ENCODE measurements at regions not wholly inside any gene's neighbourhood (a gene's known extent, or its start where the extent isn't known, plus 50 kb on each side); places are given as distances from the start of the nearest gene placed in this dataset.

DNA sequence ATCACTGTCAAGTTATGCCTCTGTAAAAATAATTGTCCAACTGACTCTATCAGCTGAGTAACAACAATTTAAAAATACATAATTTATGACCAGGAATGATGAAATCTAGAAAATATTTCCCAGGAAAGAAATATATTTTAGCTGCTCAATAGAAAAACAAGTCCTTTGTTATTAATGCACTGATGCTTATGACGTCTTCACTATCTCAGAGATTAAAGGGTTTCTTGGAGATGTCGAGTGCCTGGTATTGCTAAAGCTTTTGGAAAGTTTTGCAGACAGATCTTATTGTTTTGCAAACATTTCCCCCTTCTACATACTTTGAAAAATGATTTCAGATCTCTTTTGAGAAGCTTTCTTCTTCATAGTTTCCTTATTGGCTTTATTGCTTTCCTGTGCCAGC, 154.6 kb upstream of the RPS6KA3 start:
- DNase-seq: no peak

DNA sequence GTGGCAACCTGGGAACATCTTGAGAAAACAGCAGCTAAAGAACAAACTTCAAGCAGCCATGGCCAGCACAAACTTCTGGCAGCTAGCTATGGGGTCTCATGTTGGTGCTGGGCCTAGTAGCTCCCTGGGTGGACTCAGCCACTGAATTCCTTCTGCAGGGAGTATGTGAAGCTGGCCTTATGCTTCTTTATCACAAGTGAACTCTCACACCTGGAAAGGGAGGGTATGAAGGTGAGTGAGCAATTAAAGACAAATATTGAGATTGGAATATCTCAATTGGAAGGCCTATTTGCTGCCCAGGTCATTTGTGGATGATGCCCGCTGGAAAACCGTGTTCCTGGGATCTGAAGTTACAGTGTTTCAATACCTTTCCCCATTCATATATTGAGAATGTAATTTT, 153.3 kb upstream of the RPS6KA3 start:
- no peak for DNase-seq

DNA sequence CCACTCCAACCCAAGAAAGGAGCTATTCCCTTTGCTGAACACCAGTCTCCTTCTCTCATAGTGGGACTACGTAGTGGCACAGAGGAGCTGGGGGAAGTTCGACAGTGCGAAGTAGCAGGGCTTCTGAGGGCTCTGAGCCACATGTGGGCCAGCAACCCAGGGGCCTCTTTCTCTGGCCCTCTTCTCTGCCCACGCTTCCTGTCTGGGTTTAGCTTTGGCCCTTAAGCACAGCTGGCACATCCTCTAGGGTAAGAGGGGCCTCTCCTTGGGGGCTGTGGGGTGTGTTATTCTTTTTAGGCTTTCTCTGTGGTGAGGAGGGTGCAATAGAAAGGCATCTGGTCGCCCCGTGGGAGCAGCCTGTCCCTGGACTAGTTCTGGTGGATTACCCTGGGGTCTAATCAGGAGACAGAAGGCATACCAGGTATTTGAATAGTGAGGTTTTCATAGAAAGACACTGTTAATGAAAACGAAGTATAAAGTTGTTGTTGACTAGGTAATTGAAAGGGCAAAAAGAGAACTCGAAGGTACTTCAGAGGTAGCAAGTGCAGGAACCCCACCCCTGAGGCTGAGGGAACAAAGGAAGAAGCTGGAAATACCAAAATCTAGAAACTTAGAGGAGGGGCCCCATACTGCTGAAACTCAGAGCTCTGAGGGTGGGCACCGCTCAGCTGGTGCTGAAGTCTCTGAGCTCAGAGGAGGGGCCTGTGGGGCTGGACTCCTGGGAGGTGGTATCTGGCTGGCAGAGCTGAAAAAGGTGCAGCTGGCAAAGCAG, 151.9 kb upstream of the RPS6KA3 start:
- no peak for DNase-seq

DNA sequence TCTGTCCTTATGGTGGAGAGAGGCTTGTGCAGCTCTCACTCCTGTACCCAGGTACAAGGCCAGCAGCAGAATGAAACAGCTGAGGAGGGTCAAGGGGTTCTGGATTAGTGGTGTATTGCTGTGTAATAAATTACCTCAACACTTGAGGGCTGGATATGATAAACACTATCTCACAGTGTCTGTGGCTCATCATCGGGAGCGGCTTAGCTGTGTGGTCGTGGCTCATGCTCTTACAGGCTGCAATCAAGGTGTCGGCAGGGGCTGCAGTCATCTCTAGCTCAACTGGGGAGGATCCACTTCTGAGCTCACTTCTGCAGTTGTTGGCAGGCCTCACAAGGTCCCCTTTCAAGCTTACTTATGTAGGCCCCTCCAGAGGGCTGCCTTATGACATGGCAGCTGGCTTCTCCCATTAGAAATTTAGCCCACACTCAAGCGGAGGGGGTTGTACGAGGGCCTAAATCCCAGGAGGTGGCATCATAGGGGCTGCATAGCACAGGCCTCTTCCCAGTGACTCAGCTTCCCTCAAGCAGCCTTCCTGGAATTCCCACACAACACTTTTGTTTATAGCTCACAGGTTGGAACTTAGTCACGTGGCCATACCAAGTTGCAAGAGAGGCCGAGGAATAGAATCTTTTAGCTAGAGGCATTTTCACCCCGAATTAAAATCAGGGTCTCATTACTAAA, 148.2 kb upstream of the RPS6KA3 start:
- no peak for DNase-seq

DNA sequence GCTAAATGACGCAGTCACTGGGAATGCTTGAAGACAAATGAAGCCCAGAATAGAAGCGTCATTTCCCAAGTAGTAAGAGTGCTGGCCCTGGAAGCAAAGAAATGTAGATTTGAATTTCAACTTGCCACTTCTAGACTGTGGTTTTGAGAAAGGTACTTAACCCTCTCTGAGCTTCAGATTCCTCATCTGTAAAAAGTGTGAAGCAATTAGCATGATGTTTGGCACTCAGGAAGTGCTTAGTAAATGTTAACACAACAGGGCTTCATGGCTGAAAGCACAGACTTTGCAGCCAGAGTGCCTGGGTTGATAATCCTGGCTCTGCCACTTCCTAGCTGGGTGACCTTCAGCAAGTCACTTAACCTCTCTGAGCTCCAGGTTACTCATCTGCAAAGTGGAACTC, 147.4 kb upstream of the RPS6KA3 start:
- DNase-seq: no peak

DNA sequence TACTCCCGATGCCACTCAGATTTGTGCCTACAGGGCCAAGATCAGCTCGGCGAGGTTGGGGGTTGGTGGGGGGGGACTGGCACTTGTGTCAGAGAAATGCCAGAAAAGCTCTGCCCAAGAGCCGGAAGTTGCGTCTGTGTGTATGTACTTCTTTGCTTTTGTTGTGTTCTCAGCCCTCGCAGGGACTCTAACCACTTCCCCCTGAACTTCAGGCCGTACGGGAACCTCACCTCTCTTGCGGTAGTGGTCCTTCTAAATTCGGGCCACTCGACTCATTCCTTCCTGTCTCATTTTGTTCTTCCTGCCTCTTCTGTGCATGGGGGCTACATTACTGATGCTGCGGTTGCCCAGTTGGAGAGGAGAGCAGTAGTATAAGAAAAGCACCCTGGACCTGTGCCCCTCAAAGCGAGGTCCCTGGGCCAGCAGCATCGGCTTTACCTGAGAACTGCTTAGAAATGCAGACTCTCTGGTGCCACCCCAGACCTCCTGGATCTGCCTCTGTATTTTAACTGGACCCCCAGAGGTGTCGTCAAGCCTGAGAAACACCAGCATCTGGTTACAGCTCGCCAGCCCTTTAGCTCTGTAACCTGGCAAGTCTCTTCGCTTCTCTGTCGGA, 146.3 kb upstream of the RPS6KA3 start:
- DNase-seq: no peak

DNA sequence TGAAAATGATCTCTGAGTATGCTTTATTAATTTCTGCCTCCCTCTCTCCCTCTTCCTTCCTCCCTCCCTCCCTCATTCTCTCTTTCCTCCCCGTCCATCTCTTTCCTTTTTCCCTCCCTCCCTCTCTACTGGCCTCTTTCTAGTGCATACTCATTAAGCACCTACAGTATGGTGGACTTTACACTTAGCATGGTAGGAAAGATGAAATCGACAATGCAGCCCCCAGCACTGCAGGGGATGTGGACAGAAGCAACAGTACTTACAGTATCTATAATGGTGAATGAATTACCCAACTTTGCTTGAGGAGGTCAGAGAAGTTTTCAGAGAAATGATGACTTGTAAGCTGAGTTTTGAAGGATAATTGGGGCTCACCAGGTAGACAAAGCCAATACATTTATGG, 143.8 kb upstream of the RPS6KA3 start:
- no peak for DNase-seq

DNA sequence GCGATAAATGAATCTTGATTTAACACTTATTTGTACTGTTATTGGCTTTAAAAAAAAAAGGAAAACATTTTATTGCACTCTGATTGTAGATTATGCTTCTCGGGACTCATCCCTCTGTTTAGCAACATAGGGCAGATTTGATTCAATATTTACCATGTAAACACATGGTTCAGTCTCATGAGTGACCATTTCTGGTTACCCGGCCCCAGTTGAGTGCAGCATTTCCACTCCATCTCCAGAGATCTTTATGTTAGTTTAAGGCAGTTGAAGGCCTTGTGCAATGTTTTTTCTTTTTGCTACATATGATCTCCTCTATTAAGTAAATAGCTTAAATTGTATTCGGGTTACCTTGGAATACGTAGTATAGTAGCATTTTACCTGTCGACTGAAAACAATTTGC, 143.3 kb upstream of the RPS6KA3 start:
- DNase-seq: no peak

DNA sequence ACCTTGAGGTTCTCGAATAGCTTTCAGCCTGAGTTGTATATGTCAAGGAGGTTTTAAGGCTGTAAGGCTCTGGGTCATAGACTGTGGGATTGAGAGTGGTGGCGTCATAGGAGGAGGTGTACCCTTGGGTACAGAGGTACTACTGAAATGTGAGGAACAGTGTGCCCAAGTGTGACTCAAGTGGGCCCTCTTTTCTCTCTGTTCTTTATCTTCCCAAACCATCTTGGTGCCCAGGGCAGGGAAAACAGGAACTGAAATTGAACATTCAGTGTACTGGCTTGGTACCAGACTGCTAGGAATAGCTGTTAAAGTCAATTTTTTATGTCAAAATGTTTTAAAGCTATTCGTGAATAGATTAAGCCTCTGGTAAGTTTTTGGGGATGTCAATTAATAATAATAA, 136.2 kb upstream of the RPS6KA3 start:
- no peak for DNase-seq

DNA sequence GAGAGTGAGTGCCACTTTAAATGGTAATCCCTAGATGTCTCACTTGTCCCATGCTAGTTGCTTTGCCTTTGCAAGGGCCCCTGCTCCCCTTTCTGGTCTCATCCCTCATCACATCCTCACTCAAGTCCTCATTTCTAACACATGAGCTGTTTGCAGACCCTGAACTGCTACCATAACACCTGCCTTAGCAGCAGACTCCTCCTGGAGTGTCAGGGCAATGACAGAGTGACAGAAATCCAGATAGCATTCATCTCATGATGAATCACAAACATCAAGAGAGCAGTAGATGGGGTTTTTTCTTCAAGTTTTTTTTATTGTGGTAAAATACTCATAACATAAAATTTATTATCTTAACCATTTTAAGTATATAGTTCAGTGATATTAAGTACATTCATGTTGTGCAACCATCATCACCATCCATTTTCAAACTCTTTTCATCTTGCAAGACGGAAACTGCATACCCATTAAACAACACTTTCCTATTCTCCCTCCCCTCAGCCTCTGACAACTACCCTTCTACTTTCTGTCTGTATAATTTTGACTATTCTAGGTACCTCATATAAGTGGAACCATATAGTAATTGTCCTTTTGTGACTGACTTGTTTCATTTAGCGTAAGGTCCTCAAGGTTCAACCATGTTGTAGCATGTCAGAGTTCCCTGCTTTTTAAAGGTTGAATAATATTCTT, 133.2 kb upstream of the RPS6KA3 start:
- DNase-seq: no peak

DNA sequence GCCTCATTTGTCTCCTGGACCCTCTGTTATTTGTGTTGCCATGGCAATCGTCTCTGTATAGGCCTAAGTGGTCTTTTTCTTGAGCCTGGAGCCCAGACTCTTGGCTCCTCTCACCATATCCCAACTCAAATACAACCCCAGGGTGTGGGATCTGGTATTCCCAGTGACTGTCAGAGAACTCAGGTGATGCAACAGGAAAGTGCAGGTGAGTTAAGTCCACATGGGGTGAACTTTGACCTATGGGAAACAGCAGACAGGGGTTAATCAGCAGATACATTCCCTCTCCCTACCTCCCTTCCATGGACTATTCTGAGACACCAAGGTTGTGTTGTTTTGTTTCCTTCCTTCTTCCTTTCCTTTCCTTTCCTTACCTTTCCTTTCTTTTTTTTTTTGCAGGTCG, 130.9 kb upstream of the RPS6KA3 start:
- no peak for DNase-seq

DNA sequence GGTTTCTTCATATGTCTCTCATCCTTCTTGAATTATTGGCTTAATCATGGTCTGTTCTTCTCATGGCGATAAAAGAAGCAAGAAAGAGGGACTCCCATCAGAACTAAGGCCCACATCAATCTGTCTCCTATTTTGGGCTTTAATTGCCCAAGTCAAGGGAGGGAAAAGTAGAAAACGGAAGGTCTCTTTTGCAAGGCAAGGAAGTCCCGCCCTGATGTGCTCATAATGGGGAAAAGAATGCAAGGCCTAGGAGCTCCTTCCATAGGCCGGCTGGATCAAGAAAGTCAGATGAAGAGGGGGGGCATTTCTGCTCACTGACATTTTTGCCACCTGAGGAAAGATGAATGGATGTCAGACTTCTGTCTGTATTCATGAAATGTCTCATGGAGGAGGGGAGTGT, 127.7 kb upstream of the RPS6KA3 start:
- DNase-seq: no peak

DNA sequence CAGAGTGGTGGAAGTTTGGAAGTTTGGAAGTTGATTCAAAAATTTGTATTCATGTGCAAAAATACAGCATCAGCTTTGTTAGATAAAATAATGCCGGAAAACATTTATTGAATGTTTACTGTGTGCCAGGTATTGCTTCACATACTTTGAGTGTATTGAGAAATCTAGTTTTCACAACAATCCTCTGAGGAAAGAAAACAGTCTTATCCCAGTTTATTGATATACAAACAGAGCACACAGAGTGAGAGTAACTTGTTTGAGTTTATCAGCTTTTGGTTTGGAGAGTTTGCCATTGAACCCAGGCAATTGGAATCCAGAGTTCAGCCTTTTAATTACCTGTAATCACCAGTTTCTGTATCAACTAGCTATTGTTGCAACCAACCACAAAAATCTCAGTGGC, 127.2 kb upstream of the RPS6KA3 start:
- DNase-seq: no peak

DNA sequence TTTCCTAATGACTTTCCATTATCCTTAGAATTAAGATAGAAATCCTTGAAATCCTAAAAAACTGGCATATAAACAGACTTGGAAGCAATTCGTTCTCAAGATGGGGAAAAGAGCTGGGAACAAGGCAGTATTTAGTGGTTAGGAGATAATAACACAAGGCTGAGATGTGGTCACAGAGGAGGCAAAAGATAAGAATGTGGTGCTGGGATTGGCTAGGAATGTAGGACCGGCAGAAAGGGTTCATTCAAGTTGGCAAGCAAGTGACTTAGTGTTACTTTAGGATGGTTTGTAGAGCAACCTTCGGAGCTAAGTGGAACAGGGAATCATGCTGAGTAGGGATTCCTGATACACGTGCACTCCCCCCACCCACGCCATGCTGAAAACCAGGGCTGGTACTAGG, 121.9 kb upstream of the RPS6KA3 start:
- DNase-seq: no peak

DNA sequence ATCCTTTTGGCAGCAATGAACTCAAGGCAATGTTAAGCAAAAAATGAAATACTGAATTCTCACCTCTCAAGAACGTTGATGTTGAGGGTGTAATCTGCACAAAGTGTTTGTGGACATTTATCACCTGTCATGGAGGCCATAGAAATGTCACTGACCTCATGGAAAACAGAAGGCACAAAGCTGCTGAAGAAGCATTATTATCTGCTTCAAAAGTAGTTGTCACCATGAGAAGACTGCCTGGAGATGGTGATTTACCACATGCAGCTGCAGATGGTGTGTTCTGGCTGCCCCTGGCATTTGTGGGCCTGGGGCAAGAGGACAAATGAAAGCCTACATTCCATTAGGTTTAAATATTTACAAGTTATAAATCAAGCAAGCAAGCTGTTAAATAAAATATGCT, 116.8 kb upstream of the RPS6KA3 start:
- DNase-seq: no peak

DNA sequence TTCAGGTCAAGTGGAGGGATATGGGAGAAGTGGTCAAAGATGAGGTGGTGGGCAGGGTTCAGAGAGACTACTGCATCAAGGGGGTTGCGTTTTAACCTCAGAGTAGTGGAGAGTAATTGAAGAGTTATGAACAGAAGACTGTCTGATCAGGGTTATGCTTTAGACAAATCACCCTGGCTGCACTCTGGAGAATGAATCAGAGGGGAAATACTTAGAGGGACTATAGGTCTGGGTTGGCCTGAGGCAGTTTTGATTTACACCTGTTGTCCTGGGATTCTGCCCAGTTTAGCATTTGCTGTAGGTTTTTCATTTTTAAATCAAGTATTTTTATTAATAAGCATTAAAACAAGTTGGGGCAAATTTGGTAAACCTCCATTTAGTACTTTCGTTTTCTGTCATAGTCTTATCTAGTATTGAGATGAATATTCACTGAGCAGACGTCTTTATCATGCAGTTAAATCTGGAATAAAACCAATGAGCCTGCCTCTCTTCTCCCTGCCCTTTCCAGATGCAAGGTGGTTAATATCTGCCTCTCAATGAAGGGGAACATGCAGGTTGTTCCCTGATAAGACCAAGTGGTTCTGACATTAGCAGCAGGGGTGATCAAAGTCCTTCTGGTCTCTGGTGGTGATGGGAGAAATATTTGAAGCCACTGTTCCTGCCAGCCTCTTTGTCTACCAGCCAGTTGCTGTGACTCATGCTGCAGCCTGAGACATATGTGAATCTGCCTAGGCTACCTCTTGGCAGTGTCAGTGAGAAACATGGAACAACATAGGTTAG, 116.0 kb upstream of the RPS6KA3 start:
- DNase-seq: no peak

DNA sequence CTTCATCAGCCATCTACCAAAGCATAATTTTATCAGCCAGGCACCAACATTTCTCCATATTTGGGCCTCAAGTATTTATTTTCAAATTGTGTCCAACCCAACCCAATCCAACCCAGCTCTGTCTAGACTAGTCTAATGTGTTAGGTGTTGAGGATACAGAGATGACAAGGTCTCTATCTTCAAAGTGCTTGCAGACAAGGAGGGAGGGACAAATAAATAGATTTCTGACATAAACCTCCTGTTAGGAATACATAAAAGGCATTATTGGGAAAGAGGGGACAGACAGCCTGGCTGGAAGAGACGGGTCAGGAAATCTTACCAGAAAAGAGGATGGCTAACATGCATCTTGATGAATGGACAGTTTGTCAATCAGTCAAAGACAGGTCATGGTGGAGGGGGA, 115.4 kb upstream of the RPS6KA3 start:
- no peak for DNase-seq

DNA sequence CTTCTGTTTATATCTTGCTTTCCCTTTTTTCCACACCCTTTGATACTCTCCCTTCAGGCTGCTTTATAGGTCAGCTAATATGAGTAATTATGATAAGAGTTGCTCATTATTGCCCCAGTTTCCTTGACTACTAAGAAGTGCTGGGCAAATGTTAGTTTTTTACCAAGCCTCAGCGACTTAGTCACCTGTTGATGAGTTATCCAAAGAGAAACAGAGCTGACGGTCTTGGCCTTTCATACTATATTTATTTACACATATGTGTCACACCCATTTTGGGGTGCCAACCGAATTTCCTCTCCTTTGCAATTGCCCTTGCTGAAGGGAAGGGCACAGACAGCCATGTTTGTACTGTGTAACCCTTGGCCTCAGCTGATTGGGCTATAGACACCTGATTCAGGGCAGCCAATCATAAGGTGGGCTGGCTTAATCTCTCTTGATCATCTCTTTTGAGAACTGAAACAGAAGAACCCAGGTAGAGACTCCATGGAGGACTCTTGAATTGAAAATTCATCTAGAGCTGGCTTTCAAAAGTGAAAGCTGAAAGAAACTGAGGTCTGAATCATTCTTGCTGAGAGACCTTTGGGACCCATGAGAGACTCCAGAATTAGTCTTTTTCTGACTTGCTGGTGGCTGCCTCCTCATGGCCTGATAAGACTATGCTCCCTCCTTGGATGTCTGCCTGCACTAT, 111.7 kb upstream of the RPS6KA3 start:
- DNase-seq: no peak

DNA sequence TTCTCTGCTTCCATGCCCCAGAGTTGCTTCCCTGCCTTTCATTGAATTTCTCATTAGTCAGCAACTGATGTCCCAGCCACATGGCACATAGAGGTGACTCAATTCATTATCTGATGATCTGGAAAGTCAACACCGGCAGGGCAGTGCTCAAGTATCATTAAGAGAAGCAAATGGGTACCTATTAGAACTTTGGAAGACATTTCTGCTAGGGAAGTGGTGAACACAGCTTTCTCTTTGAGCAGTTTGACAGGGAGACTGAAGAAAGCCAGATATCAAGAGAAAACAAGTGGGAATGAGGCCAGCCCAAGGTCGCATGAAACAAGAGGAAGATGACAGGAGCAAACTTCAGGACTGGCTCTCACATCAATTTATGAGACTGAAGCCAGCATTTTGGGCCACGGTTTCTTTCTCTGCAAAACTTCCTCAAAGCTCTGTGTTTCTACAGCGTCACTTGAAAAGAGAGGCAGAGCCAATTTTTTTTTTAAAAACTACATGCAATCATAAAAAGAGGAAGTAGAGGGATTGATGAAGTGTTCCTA, 108.3 kb upstream of the RPS6KA3 start:
- no peak for DNase-seq

DNA sequence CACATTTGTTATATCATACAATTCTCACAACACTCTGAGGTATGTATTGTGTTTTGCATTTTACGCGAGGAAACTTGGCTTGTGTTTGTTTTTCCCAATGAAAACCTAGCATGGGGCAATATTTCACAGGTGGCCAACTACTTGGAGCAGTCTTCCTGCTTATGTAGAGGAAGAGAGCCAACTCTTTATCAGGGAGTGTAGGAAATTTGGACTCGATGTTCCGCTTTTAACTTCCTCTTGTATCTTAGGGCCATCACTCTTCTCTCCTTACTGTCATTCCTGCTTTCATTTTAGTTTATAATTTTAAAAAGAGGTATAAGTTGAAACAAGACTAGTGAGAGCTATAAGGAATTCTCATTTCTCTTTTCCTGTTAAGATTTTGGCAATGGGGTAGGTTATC, 107.7 kb upstream of the RPS6KA3 start:
- DNase-seq: no peak

DNA sequence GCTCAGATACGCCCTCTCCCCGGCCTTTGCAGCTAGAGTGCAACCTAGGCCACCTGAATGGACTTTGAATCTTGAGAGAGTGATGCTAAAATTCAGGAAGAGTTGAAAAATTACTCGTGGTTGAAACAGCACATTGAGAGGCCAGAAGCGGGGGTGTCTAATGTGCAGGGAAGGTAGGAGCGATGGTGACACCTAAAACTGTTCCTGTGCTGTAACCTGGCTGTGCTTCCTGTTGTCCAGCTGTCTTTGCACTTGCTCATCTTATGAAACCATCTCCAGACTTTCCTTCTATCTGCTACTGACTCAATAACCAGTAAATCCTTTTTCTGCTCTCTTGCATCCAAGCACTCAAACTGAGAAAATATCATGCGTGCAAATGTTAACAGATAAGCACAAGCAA, 106.4 kb upstream of the RPS6KA3 start:
- DNase-seq: no peak

DNA sequence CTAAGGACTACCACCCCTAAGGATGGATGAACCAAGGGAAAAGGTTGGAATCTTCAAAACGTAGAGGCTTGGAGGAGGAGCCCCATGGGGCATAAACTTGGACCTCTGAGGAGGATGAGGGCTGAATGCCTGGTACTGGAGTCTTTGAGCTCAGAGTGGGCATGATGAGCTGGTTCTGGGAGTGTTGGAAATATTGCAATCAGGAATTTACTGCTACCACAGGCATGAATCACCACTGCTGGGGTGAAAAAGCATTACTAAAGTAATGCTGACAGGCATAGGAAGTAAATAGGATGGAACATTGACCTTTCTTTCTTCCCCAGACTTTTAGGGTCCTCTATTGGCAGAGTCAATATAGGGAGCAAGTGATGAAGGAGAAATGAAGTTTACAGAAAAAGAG, 105.8 kb upstream of the RPS6KA3 start:
- DNase-seq: no peak

All from cerebellar nuclear complex (tissue), 1 donor.